ENCODE measurements at regions not wholly inside any gene's neighbourhood (a gene's known extent, or its start where the extent isn't known, plus 50 kb on each side); places are given as distances from the start of the nearest gene placed in this dataset.

DNA sequence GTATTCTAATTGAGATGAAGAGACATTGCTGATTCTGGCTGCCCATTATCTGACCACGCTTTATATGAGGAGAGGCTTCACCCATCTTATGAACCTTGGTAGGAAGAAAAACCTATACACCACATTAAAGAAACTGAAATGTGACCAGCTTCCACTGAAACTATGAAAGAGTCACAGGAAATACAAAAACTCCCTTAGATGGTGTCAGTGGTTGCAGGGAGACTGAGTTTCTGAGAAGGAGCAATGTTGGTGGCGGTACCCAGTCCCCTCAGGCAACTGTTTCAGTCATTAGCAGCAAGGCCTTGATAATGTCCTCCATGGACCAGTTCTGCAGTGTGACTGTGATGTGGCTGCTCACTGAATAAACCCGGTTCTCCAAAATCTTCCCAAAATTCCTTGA, 110.5 kb upstream of the FTMT start:
- TF ChIP-seq CTCF (IDR thresholded peaks at IDR 0.05; ENCODE audit: insufficient read depth, low read length, poor library complexity, severe bottlenecking) (no peak), EZH2phosphoT487 (conservative IDR thresholded peaks at IDR 0.05; ENCODE audit: low read length) (no peak)

Data from SU-DHL-6 (cell line).